HG02884 (cell line): ENCODE measurements at regions not wholly inside any gene's neighbourhood (a gene's known extent, or its start where the extent isn't known, plus 50 kb on each side); places are given as distances from the start of the nearest gene placed in this dataset.
"Not testable (repeated sequence)": the region's sequence is repeated elsewhere in the genome, so short reads cannot be mapped to it uniquely, and the experiment has no call there.

Experiments used
- ATAC-seq: cut with Tn5 transposase; IDR thresholded peaks from one replicate; pipeline ENCODE4 v1.9.1; 2021; ENCODE audit warnings: mild to moderate bottlenecking, moderate library complexity; ENCODE audit not compliant: unreplicated experiment

DNA sequence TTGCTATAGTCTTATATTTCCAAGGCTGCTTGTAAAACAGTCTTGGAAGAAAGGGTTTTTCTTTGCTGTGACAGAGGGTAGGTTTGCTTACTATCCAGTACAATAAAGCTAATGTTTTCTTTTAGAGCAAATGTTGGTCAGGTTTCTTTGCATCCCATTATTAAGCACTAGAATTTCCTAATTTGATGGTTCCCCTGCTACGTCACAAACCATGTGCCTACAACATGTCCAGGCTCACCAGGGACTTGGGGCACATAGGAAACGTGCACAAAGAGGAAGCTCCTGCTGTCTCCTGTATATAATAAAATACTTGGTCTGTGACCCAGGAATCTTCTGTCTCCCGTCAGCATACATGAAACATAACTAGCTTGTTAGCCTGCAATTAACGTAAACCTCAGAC is 486.3 kb upstream of the LRFN5 start:
- ATAC-seq, result no peak

DNA sequence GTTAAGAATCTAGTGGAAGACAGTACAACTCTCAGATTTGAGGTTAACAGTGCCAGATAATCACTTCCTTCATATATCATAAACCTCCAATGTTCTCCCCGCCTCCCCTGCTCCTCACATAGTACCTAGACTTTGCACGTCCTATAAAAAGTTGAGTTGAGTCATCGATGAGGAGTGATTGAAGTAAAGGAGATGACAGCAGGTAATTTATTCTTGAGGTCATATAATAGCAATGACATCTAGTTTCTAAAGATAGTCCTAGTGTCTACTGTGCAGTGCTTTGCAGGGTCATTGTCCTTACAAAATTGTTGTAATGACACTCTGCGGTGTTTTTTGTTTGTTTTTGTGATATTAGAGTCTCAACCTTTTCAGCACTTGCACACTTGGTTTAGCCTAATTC is 510.5 kb upstream of the LRFN5 start:
- no peak for ATAC-seq

DNA sequence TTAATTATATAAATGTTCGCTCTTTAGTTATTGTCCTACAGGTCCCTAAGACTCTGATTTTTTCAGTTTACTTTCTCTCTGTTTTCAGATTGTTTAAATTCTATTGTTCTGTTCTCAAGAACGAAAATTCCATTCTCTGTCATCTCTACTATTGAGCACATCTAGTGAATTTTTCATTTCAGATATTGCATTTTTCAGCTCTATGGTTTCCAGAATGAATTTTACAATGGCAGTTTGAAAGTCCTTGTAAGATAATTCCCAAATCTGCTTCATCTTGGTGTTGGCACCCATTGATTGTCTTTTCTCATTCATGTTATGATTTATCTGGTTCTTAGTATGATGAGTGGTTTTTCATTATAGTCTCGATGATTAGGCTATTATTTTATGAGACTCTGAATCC is 519.6 kb upstream of the LRFN5 start:
- ATAC-seq, result no peak

DNA sequence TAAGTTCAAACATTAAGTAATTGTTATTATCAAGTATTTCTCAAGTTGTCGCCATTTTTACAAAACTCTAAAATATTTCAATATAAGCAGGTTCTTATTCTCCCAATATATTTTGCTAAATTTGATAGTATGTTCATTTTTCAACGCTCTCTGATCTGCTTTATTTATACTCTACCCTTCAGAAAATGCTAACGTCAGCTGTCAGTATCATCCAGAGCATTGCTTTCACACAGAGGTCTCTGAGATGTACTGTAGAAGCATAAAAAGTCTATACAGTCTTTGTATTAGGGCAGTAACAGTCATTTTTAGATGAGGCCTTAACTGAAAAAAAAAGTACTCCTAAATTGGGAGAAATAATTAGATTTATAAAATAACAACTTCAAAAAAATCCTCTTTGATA is 533.1 kb upstream of the LRFN5 start:
- no peak for ATAC-seq

DNA sequence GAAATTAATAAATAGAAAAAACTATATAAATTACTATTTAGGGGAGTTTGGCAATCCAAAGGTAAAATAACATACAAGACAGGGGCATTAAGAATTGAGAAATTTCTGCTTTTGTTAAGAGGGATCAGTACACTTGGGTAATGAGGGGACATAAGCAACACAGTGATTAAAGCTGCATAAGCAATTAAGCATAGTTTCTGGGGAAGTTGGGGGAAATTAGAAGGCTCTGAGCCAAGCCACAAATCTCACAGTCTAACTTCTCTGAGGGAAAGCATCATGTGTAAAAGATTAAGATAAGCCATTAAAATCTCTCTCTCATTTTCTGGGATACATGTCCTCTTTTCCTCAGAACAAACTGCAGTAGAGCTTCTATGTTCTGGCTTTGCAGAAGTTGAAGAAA is 533.9 kb upstream of the LRFN5 start:
- ATAC-seq, result no peak

DNA sequence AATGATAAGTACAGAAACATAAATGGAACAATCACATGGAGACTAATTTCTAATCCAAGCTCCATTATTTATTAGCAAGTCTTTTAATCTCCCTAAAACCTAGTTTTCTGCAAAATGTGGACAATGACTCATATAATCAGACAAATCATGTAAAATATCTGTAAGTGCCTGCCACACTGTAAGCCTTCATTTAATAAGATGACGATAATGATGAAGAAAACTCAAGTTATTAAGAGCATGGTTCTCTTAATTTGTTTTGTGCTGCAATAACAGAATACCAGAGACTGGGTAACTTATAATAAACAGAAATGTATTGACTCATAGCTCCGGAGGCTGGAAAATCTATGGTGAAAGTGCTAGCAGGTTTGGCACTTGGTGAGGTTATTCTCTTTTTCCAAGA is 535.3 kb upstream of the LRFN5 start:
- no peak for ATAC-seq

DNA sequence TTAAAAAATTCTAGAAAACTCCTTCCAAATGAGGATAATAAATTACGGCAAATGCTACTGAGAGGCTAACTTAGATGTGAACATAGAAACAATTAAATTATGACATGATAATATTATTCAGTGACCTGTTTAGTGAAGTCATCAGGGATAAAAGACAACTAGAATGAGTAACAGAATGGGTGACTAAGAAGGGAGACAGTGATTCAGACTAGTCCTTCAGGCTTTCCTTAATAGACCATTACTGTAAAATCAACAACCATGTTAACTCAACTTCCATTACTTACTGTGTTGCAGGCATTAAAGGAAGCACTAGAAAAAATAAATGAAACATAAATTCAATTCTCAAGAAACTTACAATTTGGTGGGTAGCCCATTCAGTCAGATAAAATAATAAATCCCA is 543.9 kb upstream of the LRFN5 start:
- no peak for ATAC-seq

DNA sequence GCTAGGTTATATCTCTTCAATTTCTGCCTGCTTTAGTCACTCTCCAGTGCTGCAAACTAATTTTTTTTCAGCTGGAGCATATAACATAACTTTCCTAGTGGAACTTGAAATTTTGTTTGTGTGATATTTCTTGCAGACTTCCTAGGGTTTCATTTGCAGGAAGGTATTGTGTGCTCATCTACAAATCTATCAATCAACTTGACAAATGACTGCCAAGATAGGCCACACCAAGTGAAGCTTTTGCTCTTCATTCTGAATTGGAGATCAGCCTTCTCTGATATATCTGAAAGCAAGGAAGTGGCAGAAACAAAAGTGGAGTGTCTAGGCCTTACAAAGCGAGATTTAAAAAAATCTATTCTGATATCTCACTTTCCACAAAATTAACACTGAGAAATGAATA is 551.1 kb upstream of the LRFN5 start:
- no peak for ATAC-seq

DNA sequence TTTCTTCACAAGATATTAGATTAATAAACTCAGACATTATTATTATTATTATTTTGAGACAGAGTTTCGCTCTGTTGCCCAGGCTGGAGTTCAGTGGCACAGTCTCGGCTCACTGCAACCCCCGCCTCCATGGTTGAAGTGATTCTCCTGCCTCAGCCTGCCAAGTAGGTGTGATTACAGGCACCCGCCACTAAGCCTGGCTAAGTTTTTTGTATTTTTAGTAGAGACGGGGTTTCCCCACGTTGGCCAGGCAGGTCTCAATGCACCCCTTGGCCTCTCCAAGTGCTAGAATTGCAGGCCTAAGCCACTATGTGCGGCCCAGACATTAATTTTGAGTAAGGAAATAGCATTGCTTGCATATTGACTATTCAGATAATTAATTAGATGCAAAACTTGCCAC is 554.9 kb upstream of the LRFN5 start:
- no peak for ATAC-seq

DNA sequence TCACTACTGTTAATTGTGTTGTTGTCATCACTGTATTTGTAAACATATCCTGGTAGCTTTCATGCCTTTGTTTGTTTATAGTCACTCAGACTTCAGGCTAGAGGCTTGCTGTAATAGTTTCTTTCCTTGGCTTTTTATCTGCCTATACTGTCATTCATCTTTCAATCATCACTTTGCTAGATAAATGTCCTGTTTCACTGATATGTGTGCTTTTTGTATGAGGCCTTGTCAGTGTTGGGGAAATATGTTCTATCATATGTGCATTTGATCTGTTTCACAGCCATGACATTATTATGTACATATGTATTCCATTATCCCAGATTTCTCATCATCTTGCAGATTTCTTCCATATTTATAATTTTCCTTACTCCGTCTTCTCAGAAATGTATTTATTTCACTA is 558.9 kb upstream of the LRFN5 start:
- no peak for ATAC-seq

DNA sequence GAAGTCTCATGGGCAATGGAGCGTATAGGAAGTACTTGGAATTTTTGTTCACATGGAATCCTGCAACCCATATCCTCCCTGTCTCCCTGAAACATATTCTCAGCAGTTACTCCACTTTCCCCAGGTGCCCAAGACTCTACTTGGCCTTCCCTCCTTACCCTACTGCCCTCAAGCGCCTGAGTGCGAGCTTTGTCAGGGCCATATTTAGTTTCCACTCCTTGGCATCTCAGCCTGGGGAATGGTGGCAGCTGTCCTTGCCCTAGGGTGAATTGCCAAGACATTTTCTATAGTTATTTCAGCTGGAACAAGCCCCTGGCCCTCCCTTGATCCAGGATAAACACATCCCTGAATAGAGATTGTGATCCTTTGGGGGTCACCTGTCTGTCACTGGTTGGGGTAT is 569.3 kb upstream of the LRFN5 start:
- no peak for ATAC-seq

DNA sequence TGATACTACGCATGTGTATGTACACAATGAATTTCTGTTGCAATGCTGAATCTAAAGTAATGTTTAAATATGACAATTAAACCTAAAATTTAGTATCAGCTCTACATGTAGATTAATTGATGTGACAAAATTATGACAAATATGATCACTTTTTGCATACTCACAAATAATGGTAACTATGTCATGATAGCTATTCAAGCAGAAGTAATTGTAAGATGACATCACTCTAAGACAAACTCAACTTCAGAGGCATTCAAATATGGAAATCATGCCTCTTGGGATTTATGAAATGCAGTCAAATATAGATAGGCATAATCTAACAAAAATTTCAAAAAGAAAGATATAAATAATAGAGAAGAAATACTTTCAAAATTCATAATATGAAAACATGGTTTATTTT is 571.7 kb upstream of the LRFN5 start:
- no peak for ATAC-seq

DNA sequence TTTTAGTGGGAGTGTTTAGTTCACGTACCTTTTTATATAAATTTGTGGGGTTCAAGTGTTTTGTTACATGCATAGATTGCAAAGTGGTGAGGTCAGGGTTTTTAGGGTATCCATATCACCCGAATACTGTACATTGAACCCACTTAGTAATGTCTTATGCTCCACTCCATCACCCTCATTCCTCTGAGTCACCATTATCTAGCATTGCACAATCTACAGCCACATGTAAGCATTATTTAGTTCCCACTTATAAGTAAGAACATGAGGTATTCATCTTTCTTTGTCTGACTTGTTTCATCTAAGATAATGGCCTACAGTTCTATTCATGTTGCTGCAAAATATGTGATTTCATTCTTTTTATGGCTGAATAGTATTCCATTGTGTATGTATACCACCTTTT is 583.7 kb upstream of the LRFN5 start:
- no peak for ATAC-seq

DNA sequence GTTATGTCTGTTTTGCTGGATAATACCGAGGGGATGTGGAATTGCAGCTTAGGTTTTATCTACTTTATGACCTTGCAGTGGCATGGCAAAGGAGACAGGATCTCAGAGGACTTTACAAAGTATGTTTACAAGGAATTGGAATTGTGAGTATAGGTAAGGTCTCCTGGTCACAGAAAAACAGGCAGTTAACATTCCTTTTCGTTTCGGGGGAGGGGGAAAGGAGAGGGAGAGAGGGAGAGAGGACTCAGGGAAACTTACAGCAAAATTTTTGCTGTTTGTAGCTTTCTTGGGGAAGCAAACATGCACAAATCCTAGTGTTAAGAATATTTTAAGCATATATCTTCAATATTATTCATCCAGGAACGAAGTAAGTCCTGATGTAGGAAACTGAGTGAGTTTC is 590.5 kb upstream of the LRFN5 start:
- ATAC-seq, result no peak

DNA sequence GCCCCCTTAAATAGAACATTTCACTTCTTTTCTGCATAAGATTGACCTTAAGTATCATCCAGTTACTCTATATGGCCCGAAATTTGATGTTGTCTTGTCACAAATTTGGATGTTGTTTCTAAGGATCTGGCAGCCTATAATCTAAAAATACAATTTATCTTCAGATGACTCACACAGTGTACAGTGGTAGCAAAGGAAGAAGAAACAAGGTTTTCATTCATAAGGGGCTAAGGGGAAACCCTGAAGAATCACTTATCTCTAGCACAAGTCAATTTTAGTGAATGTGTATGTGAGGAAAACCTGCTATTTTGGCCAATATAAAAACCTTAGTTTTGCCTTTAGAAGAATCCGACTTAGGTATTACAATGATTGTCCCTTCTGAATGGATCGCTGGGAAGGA is 606.3 kb upstream of the LRFN5 start:
- ATAC-seq, result no peak

DNA sequence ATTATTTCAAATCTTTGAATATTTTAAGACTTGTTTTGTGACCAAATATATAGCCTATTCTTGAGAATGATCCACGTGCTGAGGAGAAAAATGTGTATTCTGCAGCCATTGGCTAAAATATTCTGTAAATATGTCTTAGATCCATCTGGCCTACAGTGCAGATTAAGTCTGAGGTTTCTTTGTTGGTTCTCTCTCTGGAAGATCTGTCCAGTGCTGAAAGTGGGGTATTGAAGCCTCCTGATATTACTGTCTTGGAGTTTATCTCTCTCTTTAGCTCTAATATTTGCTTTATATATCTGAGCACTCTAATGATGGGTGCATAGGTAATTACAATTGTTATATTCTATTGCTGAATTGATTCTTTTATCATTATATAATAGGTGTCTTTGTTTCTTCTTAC is 617.4 kb upstream of the LRFN5 start:
- no peak for ATAC-seq

DNA sequence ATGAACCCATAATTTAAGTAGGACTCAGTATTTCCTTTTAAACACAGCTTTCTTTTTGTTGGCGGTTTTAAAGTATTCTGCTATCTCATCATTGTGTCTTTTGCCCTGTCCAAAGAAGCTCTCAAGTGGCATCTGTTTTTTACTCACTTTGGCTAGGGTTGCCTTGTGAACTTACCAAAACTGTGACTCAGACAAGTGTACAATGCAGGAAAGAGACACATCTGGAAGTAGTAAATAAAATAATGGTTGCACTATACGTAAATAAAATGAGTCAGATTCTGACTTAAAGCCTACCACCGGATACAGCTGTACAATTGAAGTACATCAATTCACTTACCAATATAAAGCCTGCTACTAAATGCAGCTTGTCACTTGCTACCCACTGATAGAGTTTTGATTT is 619.2 kb upstream of the LRFN5 start:
- ATAC-seq, result no peak

DNA sequence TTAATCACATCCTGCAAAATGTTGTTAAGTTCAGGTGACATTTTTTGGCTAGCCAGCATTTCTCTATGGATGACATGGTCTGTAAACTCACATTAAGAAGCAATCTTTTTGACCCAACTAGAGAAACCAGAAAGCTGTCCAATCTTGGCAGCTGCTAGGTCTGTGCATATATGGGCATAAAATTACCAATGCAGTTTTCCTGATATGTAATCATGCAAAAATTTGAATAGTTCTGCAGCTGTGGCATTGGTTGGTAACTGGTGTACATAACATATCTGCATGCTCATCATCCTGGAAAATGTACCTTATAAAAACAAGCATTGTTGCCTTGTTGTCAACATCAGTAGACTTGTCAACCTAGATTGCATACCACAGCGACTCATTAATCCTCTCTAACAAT is 620.0 kb upstream of the LRFN5 start:
- no peak for ATAC-seq

DNA sequence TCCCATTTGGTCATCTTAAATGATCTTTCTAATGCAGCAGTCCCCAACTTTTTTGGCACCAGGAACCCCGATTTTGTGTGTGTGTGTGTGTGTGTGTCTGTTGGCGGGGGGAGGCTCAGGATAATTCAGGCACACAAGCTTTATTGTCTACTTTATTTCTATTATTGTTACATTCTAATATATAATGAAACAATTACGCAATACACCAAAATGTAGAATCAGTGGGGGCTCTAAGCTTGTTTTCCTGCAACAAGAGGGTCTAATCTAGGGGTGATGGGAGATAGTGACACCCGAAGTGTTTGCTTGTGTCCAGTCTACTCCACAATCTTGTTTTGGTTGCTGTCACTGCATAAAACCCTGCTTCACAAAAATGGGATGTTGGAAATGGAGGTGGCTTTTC is 621.1 kb upstream of the LRFN5 start:
- no peak for ATAC-seq

DNA sequence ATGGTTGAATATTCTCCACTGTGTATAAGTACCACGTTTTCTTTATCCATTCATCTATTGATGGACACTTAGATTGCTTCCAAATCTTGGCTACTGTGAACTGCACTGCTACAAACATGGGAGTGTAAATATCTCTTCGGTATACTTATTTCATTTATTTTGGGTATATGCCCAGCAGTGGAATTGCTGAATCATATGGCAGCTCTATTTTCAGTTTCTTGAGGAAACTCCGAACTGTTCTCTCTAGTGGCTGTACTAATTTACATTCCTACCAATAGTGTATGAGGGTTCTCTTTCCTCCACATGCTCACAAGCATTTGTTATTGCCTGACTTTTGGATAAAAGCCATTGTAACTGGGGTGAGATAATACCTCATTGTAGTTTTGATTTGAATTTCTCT is 623.1 kb upstream of the LRFN5 start:
- ATAC-seq, result no peak

DNA sequence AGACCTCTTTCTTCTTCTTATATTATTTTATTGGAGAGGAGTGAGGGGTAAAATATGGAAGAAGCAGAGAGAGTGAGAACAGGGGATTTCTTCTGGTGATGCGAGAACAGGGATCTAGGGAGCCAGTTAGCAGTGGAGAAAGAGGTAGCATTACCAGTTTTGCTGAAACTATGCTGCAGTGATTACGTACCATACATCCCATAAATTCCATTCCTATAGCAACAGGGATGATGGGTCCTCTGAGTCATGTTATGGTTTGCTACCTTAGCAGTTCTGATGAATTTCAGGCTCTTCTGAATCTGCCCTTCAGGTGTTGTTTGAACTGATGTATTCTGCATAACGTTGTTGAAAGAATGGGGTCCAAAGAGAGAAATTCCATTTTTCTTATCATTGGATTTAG is 625.4 kb upstream of the LRFN5 start:
- ATAC-seq, result no peak

DNA sequence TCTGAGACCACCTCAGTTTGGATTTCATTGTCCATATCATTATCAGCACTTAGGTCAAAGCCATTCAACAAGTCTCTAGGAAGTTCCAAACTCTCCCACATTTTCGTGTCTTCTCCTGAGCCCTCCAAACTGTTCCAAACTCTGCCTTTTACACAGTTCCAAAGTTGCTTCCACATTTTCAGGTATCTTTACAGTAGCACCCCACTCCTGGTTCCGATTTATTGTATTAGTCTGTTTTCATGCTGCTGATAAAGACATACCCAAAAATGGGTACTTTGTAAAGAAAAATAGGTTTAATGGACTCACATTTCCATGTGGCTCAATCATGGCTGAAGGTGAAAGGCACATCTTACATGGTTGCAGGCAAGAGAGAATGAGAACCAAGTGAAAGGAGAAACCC is 646.4 kb upstream of the LRFN5 start:
- ATAC-seq, result not testable (repeated sequence)

DNA sequence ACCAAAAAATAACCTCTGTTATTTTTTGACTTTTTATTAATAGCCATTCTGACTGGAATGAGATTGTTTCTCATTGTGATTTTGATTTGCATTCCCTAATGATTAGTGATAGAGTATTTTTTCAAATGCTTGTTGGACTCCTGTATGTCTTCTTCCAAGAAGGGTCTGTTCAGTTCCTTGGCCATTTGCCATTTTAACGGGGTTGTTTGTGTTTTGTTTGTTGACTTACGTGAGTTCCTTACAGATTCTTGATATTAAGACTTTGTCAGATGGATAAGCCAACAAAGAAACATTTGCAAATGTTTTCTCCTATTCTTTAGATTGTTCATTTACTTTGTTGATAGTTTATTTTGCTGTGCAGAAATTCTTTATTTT is 651.6 kb upstream of the LRFN5 start:
- ATAC-seq, result no peak

DNA sequence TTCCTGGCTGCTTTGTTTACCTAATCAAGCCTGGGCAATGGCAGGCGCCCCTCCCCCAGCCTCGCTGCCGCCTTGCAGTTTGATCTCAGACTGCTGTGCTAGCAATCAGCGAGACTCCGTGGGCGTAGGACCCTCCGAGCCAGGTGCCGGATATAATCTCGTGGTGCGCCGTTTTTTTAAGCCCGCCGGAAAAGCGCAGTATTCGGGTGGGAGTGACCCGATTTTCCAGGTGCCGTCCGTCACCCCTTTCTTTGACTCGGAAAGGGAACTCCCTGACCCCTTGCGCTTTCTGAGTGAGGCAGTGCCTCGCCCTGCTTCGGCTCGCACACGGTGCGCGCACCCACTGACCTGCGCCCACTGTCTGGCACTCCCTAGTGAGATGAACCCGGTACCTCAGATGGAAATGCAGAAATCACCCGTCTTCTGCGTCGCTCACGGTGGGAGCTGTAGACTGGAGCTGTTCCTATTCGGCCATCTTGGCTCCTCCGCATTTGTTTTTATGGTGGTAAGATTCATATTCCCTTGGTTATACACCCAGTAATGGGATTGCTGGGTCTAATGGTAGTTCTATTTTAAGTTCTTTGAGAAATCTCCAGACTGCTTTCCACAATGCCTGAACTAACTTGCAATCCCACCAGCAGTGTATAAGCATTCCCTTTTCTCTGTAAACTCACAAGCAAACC is 652.1 kb upstream of the LRFN5 start:
- not testable (repeated sequence) for ATAC-seq
